OCI-LY7 (cell line): ENCODE measurements at regions not wholly inside any gene's neighbourhood (a gene's known extent, or its start where the extent isn't known, plus 50 kb on each side); places are given as distances from the start of the nearest gene placed in this dataset.

Source experiments
- BruUV-seq: library from RNA; stranded (reverse); fragments of 400-500 nt; replicated peaks from 2 replicates; lab custom pipeline; 2021; lab: Mats Ljungman, UMichigan
- CTCF ChIA-PET: fragments of 300-600 bp; sonication (Branson Sonifier 250); formaldehyde crosslinking; loops from one replicate; lab custom pipeline; 2022; ENCODE audit warnings: antibody characterized with exemption; ENCODE audit not compliant: unreplicated experiment; lab: Charles Lee
- POLR2A ChIA-PET: fragments of 300-600 bp; sonication (Branson Sonifier 250); formaldehyde crosslinking; loops from one replicate; lab custom pipeline; 2022; ENCODE audit warnings: antibody characterized with exemption; lab: Charles Lee
- DNase-seq: peaks from one replicate; pipeline ENCODE4 v3.0.0-alpha.2; 2015; ENCODE audit warnings: low spot score
- H2AFZ ChIP-seq: fragments of 200-600 bp; sonication (generic), shearing (Covaris generic); 2 replicates; pipeline ENCODE4 v1.6.1; 2014; ENCODE audit warnings: mild to moderate bottlenecking, antibody characterized with exemption, low read length, moderate library complexity
- H3K27ac ChIP-seq: fragments of 200-600 bp; sonication (generic); 2 replicates; pipeline ENCODE4 v1.5.1; 2014; ENCODE audit warnings: mixed run types, low read depth, mild to moderate bottlenecking, moderate library complexity, low read length, inconsistent platforms; ENCODE audit not compliant: poor library complexity, severe bottlenecking
- H3K36me3 ChIP-seq: fragments of 200-600 bp; sonication (generic); 2 replicates; pipeline ENCODE4 v1.6.1; 2014; ENCODE audit warnings: mild to moderate bottlenecking, antibody characterized with exemption, low read length, moderate library complexity, mixed read lengths; ENCODE audit not compliant: insufficient read depth
- H3K4me1 ChIP-seq: fragments of 200-600 bp; sonication (generic); 2 replicates; pipeline ENCODE4 v1.5.1; 2014; ENCODE audit warnings: mild to moderate bottlenecking, low read length; ENCODE audit not compliant: insufficient read depth, poor library complexity, severe bottlenecking
- H3K4me2 ChIP-seq: fragments of 200-600 bp; sonication (generic); 2 replicates; pipeline ENCODE4 v1.6.1; 2014; ENCODE audit warnings: mild to moderate bottlenecking, low read length
- H3K4me3 ChIP-seq: fragments of 200-600 bp; sonication (generic); 2 replicates; pipeline ENCODE4 v1.5.1; 2014; ENCODE audit warnings: mild to moderate bottlenecking, low read depth, low read length; ENCODE audit not compliant: poor library complexity, severe bottlenecking
- H3K79me2 ChIP-seq: fragments of 200-600 bp; sonication (generic); 2 replicates; pipeline ENCODE4 v1.6.1; 2016; ENCODE audit warnings: low read depth, mild to moderate bottlenecking, low read length, moderate library complexity, mixed read lengths; ENCODE audit not compliant: insufficient read depth
- H3K9me2 ChIP-seq: fragments of 200-600 bp; sonication (generic); 2 replicates; pipeline ENCODE4 v1.6.1; 2016; ENCODE audit warnings: mild to moderate bottlenecking, low read length, mixed read lengths; ENCODE audit not compliant: insufficient read depth
- H3K9me3 ChIP-seq: fragments of 200-600 bp; sonication (generic); 2 replicates; pipeline ENCODE4 v1.6.1; 2014; ENCODE audit warnings: mild to moderate bottlenecking, mixed run types, low read length, mixed read lengths
- H4K20me1 ChIP-seq: fragments of 200-600 bp; sonication (generic); 2 replicates; pipeline ENCODE4 v1.6.1; 2014; ENCODE audit warnings: mild to moderate bottlenecking, antibody characterized with exemption, low read length, moderate library complexity, mixed read lengths; ENCODE audit not compliant: insufficient read depth
- EZH2phosphoT487 ChIP-seq: fragments of 200-600 bp; sonication (generic); IDR thresholded peaks from 2 replicates; pipeline ENCODE4 v1.6.1; 2018; ENCODE audit warnings: low read depth, borderline replicate concordance, mild to moderate bottlenecking, mixed run types, antibody characterized with exemption, low read length, moderate library complexity, mixed read lengths
- intact Hi-C: fragments of 100-400 bp; cut with micrococcal nuclease; formaldehyde crosslinking; loops from one replicate; pipeline ENCODE4 v1.10.0; 2022; ENCODE audit not compliant: unreplicated experiment
- TF ChIP-seq, protein P1 (sequence below): fragments of 200-600 bp; sonication (generic); conservative IDR thresholded peaks from 2 replicates; pipeline ENCODE4 v1.5.1; 2014; ENCODE audit warnings: mild to moderate bottlenecking, antibody characterized with exemption, low read length, moderate library complexity, mixed read lengths

DNA sequence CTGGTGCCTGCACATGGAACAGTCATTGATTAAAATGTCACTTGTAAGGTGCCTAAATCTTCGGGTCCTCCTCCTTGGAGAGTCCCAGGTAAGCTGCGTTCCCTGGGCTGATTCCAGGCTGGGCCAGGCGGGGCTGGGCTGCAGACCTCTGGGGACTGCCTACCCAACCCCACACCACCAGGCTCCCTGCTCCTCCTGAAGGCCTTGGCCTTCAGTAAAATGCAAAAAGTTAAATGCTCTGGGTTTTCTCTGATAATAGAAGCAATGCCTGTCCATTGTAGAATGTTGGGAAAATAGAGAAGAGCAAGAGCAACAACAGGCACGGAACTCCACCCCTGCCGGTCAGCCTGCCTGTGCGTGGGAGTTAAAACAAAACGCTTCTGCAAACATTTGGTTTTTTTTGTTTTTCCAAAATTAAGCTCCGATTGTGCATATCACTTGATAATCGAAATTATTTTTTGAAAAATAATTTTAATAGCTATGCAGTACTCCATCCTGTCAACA, 363.9 kb downstream of the SEC14L1 start:
- Histone ChIP-seq H3K4me1 (no peaks in the 10 kb centered on the region), H3K79me2 (no peaks in the 10 kb centered on the region), H3K27ac (no peak overlapping the region), H4K20me1 (no peaks in the 10 kb centered on the region), H3K4me2 (no peak overlapping the region), H3K9me2 (no peaks in the 10 kb centered on the region), H3K36me3 (peaks cover 21% of the 10 kb centered on the region), H3K4me3 (no peak overlapping the region), H3K9me3 (no peaks in the 10 kb centered on the region), H2AFZ (no peak overlapping the region)
- no peak for TF ChIP-seq EZH2phosphoT487
- TF ChIP-seq, protein P1, sequence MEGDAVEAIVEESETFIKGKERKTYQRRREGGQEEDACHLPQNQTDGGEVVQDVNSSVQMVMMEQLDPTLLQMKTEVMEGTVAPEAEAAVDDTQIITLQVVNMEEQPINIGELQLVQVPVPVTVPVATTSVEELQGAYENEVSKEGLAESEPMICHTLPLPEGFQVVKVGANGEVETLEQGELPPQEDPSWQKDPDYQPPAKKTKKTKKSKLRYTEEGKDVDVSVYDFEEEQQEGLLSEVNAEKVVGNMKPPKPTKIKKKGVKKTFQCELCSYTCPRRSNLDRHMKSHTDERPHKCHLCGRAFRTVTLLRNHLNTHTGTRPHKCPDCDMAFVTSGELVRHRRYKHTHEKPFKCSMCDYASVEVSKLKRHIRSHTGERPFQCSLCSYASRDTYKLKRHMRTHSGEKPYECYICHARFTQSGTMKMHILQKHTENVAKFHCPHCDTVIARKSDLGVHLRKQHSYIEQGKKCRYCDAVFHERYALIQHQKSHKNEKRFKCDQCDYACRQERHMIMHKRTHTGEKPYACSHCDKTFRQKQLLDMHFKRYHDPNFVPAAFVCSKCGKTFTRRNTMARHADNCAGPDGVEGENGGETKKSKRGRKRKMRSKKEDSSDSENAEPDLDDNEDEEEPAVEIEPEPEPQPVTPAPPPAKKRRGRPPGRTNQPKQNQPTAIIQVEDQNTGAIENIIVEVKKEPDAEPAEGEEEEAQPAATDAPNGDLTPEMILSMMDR, result no peak
- CTCF ChIA-PET, result no interaction called here
- no peak for DNase-seq
- no TSS peak for BruUV-seq
- POLR2A ChIA-PET, result interaction anchor here (1.1 kb wide), 1 partner anchor 72 kb away, joined by 3 read pairs; no protein-coding TSS in a partner anchor
- intact Hi-C loops, result no loop called here

DNA sequence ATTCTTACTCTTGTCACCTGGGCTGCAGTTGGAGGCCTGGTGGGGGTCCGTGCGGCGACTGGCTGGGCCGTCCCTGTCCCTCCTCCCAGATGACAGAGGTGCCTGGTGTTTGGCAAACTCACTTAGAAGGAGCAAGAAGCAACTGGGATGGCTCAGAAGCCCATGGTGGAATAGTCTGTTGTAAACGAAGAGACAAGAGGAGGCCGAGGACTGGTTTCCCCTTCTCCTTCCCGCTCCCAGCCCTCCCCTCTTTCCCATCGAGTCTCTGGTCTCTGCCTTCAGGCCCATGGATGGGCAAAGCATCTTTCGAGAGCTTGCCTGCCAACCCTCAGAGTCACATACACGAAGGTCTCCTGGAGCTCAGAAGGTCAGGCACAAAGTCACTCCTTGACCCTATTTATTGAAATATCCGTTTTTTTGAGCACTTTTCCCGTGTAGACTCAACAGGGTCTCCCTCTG, 364.4 kb downstream of the SEC14L1 start:
- Histone ChIP-seq H3K36me3 (peaks cover 16% of the 10 kb centered on the region), H3K79me2 (no peaks in the 10 kb centered on the region), H3K4me2 (no peak overlapping the region), H3K4me3 (no peak overlapping the region), H3K9me3 (no peaks in the 10 kb centered on the region), H3K4me1 (no peaks in the 10 kb centered on the region), H2AFZ (no peak overlapping the region), H3K9me2 (no peaks in the 10 kb centered on the region), H3K27ac (no peak overlapping the region), H4K20me1 (no peaks in the 10 kb centered on the region)
- POLR2A ChIA-PET, result interaction anchor here (0.6 to 1.1 kb wide), 3 partner anchors 73 to 474 kb away, joined by 3 read pairs; no protein-coding TSS in a partner anchor
- BruUV-seq, result no TSS peak
- no peak for DNase-seq
- TF ChIP-seq, protein P1, result no peak
- no peak for TF ChIP-seq EZH2phosphoT487
- intact Hi-C loops, result no loop called here
- CTCF ChIA-PET, result no interaction called here

DNA sequence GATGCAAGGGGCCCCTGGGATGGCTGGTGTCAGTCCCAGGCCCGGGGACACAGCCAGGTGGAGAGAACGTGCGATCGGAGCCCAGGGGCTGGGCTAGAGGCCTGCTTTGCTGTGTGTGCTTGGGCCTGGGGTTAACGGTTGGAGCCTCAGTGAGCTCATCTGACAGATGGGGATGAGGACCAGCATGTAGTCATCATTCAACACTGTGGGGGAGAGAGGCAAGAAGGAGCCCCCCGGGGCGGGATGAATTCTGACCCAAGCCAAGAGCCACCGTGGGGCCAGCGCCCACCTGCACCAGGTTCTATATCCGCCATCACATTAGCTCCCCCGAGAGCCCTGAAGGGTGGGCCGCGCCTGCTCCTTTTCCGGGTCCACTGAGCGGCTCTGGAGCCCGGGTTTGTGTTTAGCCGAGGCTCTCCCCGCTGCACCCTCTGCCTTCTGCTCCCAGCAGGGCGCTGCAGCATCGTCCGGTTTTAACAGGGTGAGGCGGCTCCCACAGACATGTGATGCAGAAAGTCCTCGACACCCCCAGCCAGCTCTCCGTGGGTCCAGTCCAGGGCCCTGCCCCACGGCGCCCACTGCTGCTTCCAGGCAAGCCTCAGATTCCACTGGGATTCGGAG, 365.7 kb downstream of the SEC14L1 start:
- Histone ChIP-seq H3K36me3 (peaks cover 4% of the 10 kb centered on the region; the same call in 1 of the 2 replicates), H2AFZ (no peak overlapping the region), H3K4me1 (no peaks in the 10 kb centered on the region), H3K9me3 (peaks cover 7% of the 10 kb centered on the region), H3K9me2 (no peaks in the 10 kb centered on the region), H3K4me3 (no peak overlapping the region), H4K20me1 (no peaks in the 10 kb centered on the region), H3K27ac (no peak overlapping the region), H3K79me2 (no peaks in the 10 kb centered on the region), H3K4me2 (no peak overlapping the region)
- ChIA-PET CTCF (no interaction called here), POLR2A (interaction anchor here (0.8 kb wide), 1 partner anchor 100 kb away, joined by 3 read pairs; no protein-coding TSS in a partner anchor)
- no TSS peak for BruUV-seq
- TF ChIP-seq EZH2phosphoT487, result no peak
- TF ChIP-seq, protein P1, result no peak
- intact Hi-C loops, result no loop called here
- no peak for DNase-seq
